Mononuclear cell (primary cell): ENCODE measurements at regions not wholly inside any gene's neighbourhood (a gene's known extent, or its start where the extent isn't known, plus 50 kb on each side); places are given as distances from the start of the nearest gene placed in this dataset.

Experiments used
- H3K27me3 ChIP-seq: 2 replicates; pipeline ENCODE4 v1.6.0; 2011; ENCODE audit warnings: low read length, control low read depth; ENCODE audit not compliant: insufficient read depth
- H3K4me1 ChIP-seq: 2 replicates; pipeline ENCODE4 v1.5.1; 2011; ENCODE audit warnings: mild to moderate bottlenecking, low read length, control low read depth; ENCODE audit not compliant: insufficient read depth
- H3K4me3 ChIP-seq: 2 replicates; pipeline ENCODE4 v1.5.1; 2011; ENCODE audit warnings: mild to moderate bottlenecking, low read length, moderate library complexity
- H3K9me3 ChIP-seq: 2 replicates; pipeline ENCODE4 v1.5.1; 2011; ENCODE audit warnings: low read depth, mild to moderate bottlenecking, control low read depth, low read length

DNA sequence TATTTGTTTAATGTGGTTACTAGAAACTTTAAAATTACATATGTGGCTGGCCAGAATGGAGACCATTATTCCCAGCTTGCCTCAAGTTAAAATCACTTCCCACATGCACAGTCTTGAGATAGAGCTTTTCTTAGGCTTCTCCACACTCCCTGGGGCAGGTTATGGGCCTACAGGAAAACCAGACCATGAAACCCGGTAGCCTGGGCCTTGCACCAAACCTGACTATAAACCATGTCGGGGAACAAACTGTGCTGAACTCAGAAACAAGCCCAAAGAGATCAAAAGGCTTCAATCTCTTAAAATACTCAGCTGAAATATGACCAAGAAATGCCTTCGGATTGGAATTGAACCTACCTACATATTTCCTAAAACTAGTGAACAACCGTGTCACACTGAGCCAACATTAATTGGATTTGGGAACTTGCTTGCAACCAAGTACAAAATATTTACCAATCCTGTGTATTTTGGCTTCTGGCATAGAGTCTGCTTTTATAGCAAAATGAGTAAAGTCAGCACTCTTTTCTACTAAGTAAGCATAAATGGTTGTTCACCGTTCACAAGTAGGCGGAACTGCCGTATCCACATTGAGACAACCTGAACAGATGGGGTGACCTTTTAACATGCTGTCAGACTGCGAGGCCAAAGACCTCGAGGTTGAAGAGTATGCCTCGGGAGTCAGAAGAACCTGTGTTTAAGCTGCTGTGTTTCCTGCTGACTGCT lies 199.5 kb downstream of the FAM76B start:
- no peaks in the 10 kb centered on the region for H3K4me1 ChIP-seq
- H3K4me3 ChIP-seq: no peak overlapping the region
- no peaks in the 10 kb centered on the region for H3K27me3 ChIP-seq
- H3K9me3 ChIP-seq: no peaks in the 10 kb centered on the region

DNA sequence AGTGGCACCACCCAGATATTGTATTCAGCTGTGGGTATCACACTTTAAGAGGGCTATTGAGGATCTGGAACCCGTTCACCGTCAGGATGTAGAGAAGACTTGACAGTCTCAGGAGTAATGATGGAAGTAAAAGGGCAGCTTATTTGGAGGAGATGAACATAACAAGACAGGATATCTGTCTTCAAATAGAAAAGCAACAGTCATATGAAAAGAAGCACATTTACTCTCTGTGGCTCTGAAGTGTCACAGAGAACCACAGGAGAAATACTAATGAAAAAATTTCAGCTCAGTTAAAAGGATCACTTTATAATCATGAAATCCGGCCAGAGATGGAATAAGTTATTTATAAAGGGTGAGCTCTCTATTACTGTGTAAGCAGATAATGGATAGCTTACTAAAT lies 200.8 kb downstream of the FAM76B start:
- H3K9me3 ChIP-seq: no peaks in the 10 kb centered on the region
- H3K4me3 ChIP-seq: no peak overlapping the region
- no peaks in the 10 kb centered on the region for H3K27me3 ChIP-seq
- H3K4me1 ChIP-seq: no peaks in the 10 kb centered on the region

DNA sequence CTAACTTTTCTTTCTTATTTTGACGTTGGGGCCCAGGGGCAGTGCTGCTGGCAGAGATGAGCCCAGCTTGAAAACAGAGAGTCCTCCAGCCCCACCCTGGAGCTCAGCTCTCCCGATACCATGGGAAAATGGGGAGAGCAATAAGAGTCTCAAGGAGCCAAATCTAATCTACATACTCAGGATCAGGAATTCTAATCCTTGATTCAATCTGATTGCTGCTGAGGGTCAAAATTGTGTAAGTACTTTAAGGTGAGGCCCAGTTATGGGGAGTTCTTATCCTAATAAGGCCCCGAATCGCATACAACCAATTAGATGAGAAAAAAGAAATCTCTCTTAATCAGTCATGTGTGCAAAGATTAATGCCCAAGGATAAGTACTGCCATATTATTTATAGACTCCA lies 202.9 kb downstream of the FAM76B start:
- no peaks in the 10 kb centered on the region for H3K9me3 ChIP-seq
- no peak overlapping the region for H3K4me3 ChIP-seq
- H3K4me1 ChIP-seq: no peaks in the 10 kb centered on the region
- no peaks in the 10 kb centered on the region for H3K27me3 ChIP-seq

DNA sequence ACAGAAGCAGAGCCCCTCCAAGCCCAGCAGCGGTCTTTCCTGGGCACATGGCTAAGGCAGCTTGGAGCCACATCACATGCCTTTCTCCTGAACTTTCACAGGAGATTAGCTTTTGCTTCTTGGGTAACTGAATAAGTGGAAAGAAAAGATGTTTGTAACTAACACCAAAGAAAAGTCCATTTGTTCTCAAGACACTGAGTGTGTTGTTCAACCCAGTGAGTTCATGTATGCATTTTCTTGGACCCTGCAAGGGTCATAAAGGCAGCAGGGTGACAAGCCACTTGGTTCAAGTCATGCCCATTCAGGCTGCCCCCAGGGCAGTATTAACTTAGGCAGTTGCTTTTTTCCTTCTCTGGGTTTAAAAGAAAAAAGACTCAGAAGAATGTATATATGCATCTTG lies 203.4 kb downstream of the FAM76B start:
- Histone ChIP-seq H3K9me3 (no peaks in the 10 kb centered on the region), H3K4me1 (no peaks in the 10 kb centered on the region), H3K4me3 (no peak overlapping the region), H3K27me3 (no peaks in the 10 kb centered on the region)

DNA sequence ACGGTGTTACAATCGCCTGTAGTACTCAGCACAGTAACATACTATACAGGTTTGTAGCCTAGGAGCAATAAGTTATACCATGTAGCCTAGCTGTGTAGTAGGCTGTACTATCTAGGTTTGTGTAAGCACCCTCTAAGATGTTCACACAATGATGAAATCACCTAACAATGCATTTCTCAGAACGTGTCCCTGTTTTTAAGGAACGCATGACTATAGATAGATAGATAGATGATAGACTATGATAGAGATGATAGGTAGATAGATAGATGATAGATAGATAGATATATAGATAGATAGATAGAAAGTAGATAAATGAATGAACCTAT lies 203.9 kb downstream of the FAM76B start:
- no peaks in the 10 kb centered on the region for H3K27me3 ChIP-seq
- H3K4me3 ChIP-seq: no peak overlapping the region
- H3K4me1 ChIP-seq: no peaks in the 10 kb centered on the region
- H3K9me3 ChIP-seq: no peaks in the 10 kb centered on the region

DNA sequence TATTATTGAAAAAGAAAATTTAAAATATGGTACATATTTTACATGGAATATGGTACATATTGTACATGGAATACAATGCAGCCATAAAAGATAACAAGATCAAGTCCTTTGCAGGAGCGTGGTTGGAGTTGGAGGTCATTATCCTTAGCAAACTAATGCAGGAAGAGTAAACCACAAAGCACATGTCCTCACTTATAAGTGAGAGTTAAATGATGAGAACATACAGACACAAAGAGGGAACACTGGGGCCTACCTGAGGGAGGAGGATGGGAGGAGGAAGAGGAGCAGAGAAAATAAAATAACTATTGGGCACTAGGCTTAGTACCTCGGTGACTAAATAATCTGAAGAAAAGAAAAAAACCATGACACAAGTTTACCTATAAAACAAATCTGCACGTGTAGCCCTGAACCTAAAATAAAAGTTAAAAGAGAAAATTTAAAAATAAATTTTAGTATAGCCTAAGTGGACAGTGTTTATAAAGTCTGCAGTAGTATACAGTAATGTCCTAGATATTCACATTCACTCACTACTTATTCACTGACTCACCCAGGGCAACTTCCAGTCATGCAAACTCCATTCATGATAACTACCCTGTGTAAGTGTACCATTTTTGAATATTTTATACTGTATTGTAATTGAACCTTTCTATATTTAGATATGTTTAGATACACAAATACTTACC lies 204.4 kb downstream of the FAM76B start:
- Histone ChIP-seq H3K4me3 (no peak overlapping the region), H3K9me3 (no peaks in the 10 kb centered on the region), H3K27me3 (no peaks in the 10 kb centered on the region), H3K4me1 (no peaks in the 10 kb centered on the region)

DNA sequence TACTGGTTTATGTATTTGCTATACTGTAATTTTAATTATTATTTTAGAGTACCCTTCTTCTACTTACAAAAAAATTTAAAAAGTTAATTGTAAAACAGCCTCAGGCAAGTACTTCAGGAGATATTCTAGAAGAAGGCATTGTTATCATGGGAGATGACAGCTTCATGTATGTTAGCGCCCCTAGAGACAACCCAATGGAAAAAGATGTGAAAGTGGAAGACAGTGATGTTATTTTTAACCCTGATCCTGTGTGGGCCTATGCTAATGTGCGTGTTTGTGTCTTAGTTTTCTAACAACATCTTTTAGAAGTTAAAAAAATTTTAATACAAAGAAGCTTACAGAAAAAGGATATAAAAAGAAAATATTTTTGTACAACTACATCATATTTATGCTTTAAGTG lies 205.0 kb downstream of the FAM76B start:
- Histone ChIP-seq H3K9me3 (no peaks in the 10 kb centered on the region), H3K27me3 (no peaks in the 10 kb centered on the region), H3K4me3 (no peak overlapping the region), H3K4me1 (no peaks in the 10 kb centered on the region)

DNA sequence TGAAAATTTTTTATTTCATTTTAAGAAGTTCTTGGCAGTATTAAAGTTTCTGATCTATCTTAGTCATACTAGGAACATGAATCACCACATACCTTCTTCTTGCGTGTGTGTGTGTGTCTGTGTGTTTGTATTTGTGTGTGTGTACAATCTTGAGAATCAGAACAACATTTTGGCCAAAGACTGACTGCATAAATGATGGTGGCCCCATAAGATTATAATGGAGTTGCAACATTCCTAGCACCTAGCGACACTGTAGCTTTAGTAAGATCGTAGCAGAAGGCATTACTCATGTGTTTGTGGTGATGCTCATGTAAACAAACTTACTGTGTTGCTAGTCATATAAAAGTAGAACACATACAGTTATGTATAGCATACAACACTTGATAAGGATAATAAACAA lies 205.4 kb downstream of the FAM76B start:
- Histone ChIP-seq H3K4me3 (no peak overlapping the region), H3K4me1 (no peaks in the 10 kb centered on the region), H3K27me3 (no peaks in the 10 kb centered on the region), H3K9me3 (no peaks in the 10 kb centered on the region)

DNA sequence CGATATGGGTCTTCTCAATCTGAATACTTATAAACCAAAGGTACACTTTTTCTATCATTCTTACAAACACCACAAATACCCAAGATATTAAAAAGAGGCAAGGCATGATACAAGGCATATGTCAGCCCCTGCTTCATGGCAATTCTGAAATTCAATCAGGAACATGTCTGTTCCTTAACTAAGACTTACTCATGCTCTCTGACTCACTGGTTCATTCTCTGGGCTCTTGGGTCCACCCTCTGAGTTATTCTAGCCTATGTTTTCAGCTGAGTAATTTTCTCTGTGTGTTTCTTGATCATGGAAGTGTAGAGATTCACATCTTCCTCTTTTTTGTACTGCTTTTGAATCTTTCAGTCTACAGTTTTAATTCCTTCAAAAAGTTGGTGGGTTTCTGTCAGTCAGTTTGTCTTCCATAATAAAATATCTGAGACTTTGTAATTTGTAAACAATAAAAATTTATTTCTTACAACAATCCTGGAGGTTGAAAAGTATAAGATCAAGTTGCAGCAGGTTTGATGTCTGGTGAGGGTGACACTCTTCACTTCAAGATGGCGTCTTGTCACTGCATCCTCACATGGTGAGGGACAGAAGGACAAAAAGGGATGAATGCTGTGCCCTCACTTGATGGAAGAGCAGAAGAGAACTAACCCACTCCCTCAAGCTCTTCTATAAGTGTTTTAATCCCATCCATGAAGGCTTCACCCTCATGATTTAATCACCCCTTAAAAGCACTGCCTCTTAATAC lies 211.7 kb downstream of the FAM76B start:
- no peak overlapping the region for H3K4me3 ChIP-seq
- no peaks in the 10 kb centered on the region for H3K27me3 ChIP-seq
- H3K9me3 ChIP-seq: no peaks in the 10 kb centered on the region
- H3K4me1 ChIP-seq: no peaks in the 10 kb centered on the region

DNA sequence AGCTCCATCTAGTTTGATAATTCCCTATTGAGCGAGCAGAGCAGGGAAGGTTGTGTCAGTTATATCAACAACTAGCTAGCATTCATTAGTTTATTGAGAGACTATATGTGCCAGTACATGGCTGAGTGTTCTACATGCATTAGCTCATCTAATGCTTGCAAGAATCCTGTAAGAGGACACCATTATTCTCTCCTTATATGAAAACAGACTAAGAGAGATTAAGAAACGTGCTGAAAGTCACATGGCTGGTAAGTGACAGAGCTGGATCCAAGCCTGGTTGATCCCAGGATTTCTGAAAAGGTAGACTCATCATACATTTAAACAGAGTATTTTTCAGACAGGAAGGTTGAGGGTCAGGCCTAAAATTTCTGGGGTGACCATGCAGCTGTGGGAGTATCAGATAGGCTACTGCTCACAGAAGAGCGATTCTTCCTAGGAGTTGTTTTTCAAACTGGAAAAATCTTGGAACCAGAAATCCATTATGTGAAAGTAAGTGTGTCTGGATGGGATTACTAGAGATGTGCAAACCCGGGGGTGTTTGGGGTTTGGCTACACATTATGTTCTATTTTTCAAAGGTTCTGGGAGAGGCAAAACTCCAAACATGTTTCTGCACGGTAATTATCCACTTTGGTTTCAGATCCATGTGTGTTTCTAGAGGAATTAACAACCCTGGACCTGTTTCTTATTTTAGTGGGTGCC lies 213.3 kb downstream of the FAM76B start:
- Histone ChIP-seq H3K4me3 (no peak overlapping the region), H3K27me3 (no peaks in the 10 kb centered on the region), H3K9me3 (no peaks in the 10 kb centered on the region), H3K4me1 (no peaks in the 10 kb centered on the region)

DNA sequence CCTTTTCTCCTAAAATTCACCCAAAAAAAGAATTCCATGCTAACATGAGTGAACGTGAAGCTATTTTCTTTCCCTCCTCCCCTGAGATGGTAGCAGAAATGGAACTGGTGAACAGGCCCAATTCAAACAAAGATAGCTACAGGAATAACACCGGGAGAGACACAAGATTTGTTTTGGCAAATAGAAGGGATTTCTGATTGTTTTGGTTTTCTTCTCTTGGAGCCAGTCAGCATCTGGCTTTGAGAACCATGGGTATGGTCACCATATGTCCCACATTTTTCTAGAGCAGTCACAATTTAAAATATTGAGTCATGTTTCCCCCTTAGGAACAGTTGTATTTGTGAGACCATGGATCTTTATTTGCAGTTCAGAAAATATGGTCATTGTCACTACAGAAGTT lies 214.1 kb downstream of the FAM76B start:
- Histone ChIP-seq H3K27me3 (no peaks in the 10 kb centered on the region), H3K9me3 (no peaks in the 10 kb centered on the region), H3K4me3 (no peak overlapping the region), H3K4me1 (no peaks in the 10 kb centered on the region)

DNA sequence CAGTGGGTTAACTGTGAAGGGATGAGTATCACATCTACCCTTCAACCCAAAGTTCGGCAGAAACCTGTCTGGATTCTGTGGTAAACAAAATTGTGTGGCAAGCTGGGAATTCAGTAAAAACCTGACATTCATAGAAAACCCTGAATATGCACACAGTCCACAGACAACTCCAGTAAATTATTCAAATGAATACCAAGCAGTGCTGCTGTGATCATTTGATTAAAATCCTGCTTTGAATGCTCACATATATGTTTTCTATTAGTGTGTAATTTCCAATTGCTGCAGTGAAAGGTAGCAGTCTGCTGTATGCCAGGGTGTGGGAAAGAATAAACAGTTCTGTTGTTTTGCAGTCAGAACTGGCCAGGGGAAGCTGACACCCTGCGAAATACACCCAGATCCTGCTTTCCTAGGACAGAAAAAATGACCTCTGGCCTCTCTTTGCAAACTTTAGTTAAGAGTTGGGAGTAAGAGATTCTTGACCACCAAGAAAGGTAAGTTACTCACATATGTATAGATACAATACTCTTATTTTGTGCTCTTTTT lies 217.8 kb downstream of the FAM76B start:
- no peaks in the 10 kb centered on the region for H3K4me1 ChIP-seq
- H3K9me3 ChIP-seq: peaks cover 9% of the 10 kb centered on the region
- H3K4me3 ChIP-seq: no peak overlapping the region
- no peaks in the 10 kb centered on the region for H3K27me3 ChIP-seq

DNA sequence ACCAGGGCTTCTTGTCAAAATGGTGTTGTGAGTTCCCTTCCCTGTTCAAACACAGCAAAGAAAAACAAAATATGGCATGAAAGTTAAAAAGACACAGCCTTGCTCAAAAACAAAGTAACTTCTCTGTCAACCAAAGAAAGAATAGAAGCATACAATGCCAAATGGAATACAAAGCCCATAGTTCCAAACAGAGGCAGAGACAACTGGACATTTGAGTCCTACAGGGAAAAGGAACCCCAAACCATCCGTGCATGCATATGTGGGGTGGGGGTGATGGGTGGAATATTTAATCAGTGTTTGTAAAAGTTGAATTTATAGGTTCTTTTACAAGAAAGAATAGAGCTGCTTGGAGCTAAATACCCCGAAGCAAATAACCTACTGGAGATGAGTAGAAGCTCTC lies 218.7 kb downstream of the FAM76B start:
- no peaks in the 10 kb centered on the region for H3K27me3 ChIP-seq
- no peaks in the 10 kb centered on the region for H3K4me1 ChIP-seq
- H3K9me3 ChIP-seq: peaks cover 9% of the 10 kb centered on the region
- H3K4me3 ChIP-seq: no peak overlapping the region

DNA sequence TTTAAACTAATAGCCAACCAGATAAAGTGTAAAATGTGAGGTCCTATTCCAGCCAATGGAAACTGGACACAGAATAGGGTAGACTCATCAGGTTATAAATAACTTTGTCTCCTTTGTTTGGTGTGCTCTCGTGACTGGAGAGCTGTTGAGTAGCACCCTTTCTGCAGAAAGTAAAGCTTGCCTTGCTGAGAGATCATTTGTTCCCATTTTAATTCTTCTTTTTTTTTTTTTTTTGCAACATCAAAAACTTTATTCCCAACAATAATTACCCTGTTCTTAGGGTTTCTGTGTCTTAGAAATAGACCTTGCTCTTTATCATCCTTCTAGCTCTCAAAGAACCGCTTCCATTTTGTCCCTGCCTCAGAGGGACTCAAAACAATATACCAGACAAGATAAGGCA lies 220.4 kb downstream of the FAM76B start:
- Histone ChIP-seq H3K27me3 (no peaks in the 10 kb centered on the region), H3K9me3 (peaks cover 9% of the 10 kb centered on the region), H3K4me3 (no peak overlapping the region), H3K4me1 (no peaks in the 10 kb centered on the region)

DNA sequence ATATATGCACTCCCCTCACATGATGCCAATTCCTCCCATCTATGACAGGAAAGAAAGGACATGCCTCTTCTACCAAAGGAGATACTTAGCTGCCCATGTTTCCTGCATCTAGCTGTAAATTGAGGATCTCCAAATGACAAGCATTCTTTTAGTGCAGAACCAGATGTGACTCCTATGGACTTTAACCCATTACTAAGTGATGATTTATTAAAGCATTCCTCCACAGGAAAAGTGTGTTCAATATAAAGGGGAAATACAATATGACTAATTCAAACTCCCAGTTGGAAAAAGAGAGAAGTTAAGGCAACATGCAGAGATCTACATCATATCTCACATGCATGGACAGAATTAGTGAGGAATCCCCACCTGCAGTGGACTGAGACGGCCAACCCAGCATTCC lies 221.3 kb downstream of the FAM76B start:
- H3K27me3 ChIP-seq: no peaks in the 10 kb centered on the region
- H3K9me3 ChIP-seq: peaks cover 9% of the 10 kb centered on the region
- no peak overlapping the region for H3K4me3 ChIP-seq
- no peaks in the 10 kb centered on the region for H3K4me1 ChIP-seq
